Spleen (tissue), 11 donors: ENCODE measurements at regions not wholly inside any gene's neighbourhood (a gene's known extent, or its start where the extent isn't known, plus 50 kb on each side); places are given as distances from the start of the nearest gene placed in this dataset.

Experiments
- DNase-seq: peaks from one replicate; pipeline ENCODE4 v3.0.0-alpha.2; 2020
- H3K27ac ChIP-seq, 8 donors: fragments of 200-600 bp; sonication (generic) in 7 of 8; 1 replicate in 4 of 8; 2 replicates in 4 of 8; pipeline versions ENCODE4 v1.5.0 to v1.8.0; 2016 to 2021; ENCODE audit warnings: inconsistent platforms in 4 of 8, mild to moderate bottlenecking in 4 of 8, moderate library complexity in 1 of 8
- H3K27me3 ChIP-seq, 7 donors: fragments of 200-600 bp; sonication (generic) in 6 of 7; replicated peaks in 1 of 7; 1 replicate in 4 of 7; 2 replicates in 3 of 7; pipeline versions ENCODE4 v1.5.0 to v1.8.0; 2016 to 2021; ENCODE audit warnings: inconsistent platforms in 3 of 7, mild to moderate bottlenecking in 1 of 7
- H3K36me3 ChIP-seq, 6 donors: fragments of 200-600 bp; sonication (generic) in 5 of 6; 1 replicate in 4 of 6; 2 replicates in 2 of 6; pipeline versions ENCODE4 v1.5.0 to v1.8.0; 2016 to 2021; ENCODE audit warnings: inconsistent platforms in 2 of 6
- H3K4me1 ChIP-seq, 6 donors: fragments of 200-600 bp; sonication (generic) in 5 of 6; 1 replicate in 3 of 6; 2 replicates in 3 of 6; pipeline versions ENCODE4 v1.5.0 to v1.8.0; 2016 to 2021; ENCODE audit warnings: inconsistent platforms in 3 of 6
- H3K4me3 ChIP-seq, 8 donors: fragments of 200-600 bp; sonication (generic) in 7 of 8; 1 replicate in 4 of 8; 2 replicates in 4 of 8; pipeline versions ENCODE4 v1.5.0 to v1.8.0; 2016 to 2021; ENCODE audit warnings: inconsistent platforms in 4 of 8, mild to moderate bottlenecking in 4 of 8, moderate library complexity in 2 of 8
- H3K9me3 ChIP-seq, 8 donors: fragments of 200-600 bp; sonication (generic) in 7 of 8; 1 replicate in 4 of 8; 2 replicates in 4 of 8; pipeline versions ENCODE4 v1.5.0 to v1.8.0; 2016 to 2021; ENCODE audit warnings: inconsistent platforms in 4 of 8
- POLR2A ChIP-seq, 3 donors: fragments of 450-650 bp; IDR thresholded peaks; one replicate each; pipeline ENCODE4 v1.5.1; 2017; ENCODE audit warnings: antibody characterized with exemption in 3 of 3, mild to moderate bottlenecking in 1 of 3
- POLR2AphosphoS5 ChIP-seq, 3 donors: sonication (generic); formaldehyde crosslinking; IDR thresholded peaks; one replicate each; pipeline ENCODE4 v1.5.1; 2017; ENCODE audit warnings: antibody characterized with exemption in 3 of 3
- WGBS, 5 donors: extraction: QIAGEN DNeasy Blood & Tissue Kit in 3 of 5; methylation state at CpG; one replicate each; pipeline versions ENCODE4 v1.1.5 to v1.1.7; 2013 to 2018; 5-methylcytosine and 5-hydroxymethylcytosine counted together
- intact Hi-C: fragments of 100-400 bp; cut with DNase I; formaldehyde crosslinking; loops from one replicate; pipeline ENCODE4 v1.15.0; 2023; ENCODE audit warnings: low total_unique reads
- TF ChIP-seq, protein P1 (sequence below), 11 experiments: fragments of 200-600 bp in 7 of 11; fragments of 450-650 bp in 4 of 11; sonication (generic) in 4 of 11; IDR thresholded peaks in 8 of 11; conservative IDR thresholded peaks in 3 of 11; 1 replicate in 7 of 11; 2 replicates in 4 of 11; pipeline versions ENCODE4 v1.4.0 to v1.8.0; 2016 to 2021; ENCODE audit warnings: antibody characterized with exemption in 11 of 11, inconsistent platforms in 4 of 11, mild to moderate bottlenecking in 1 of 11
- donor health status: healthy with polysubstance abuse.
- donor health status: DM: no; HTN: no; CAD: no; lungs with moderate emphysema.
- donor health status: DM: no; HTN: no; CAD: no.
- donor health status: Bipolar disorder and iron deficiency.
- donor health status: healthy.
- donor health status: DM: no; HTN: no; CAD: no.
- donor health status: DM: yes; HTN: yes; CAD: no.

DNA sequence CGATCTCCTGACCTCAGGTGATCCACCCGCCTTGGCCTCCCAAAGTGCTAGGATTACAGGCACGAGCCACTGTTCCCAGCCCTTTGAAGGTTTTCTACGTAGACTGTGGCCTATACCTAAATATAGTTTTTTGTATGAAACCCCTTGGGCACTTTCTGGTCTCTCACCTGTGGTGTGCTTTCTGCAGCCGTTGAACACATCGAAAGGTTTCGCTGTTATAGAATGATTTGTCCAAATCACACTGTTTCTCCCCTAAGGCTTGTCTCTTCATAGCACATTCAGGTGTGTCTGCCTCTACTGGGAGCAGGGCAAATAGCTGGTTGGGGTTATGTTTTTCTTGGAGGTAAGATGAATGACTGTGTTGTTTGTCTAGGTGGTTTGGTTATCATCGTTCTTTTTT is 597.9 kb downstream of the RNF144B start:
- TF ChIP-seq, protein P1, sequence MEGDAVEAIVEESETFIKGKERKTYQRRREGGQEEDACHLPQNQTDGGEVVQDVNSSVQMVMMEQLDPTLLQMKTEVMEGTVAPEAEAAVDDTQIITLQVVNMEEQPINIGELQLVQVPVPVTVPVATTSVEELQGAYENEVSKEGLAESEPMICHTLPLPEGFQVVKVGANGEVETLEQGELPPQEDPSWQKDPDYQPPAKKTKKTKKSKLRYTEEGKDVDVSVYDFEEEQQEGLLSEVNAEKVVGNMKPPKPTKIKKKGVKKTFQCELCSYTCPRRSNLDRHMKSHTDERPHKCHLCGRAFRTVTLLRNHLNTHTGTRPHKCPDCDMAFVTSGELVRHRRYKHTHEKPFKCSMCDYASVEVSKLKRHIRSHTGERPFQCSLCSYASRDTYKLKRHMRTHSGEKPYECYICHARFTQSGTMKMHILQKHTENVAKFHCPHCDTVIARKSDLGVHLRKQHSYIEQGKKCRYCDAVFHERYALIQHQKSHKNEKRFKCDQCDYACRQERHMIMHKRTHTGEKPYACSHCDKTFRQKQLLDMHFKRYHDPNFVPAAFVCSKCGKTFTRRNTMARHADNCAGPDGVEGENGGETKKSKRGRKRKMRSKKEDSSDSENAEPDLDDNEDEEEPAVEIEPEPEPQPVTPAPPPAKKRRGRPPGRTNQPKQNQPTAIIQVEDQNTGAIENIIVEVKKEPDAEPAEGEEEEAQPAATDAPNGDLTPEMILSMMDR (IDR thresholded peaks at IDR 0.05 in 8 of 11, conservative IDR thresholded peaks at IDR 0.05 in 3 of 11), result no peak
- TF ChIP-seq POLR2A (IDR thresholded peaks at IDR 0.05) (no peak), POLR2AphosphoS5 (IDR thresholded peaks at IDR 0.05) (no peak)
- intact Hi-C loops, result no loop called here

DNA sequence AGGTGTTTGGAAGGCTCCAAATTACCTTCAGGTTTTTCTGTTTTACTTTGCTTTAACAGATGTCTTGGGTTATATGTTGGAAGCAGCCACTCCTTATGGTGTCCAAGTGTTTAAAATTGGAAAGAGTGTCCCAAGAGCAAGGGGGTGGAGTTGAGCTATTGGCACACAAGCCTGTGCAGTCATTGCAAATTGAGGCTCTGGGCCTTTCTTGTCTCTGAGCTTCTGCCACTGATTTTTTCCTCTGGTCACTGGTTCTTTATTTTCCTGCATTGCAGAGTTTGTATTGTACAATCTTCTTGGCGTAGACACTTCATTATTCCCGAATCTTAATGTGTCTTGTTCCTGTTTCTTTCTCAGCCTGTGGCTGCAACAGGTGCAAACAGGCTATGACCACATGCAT is 598.8 kb downstream of the RNF144B start:
- intact Hi-C loops, result no loop called here
- Histone ChIP-seq H3K36me3 (no peaks in the 10 kb centered on the region), H3K4me1 (peaks cover 0 to 6% (median 0%) of the 10 kb centered on the region in 6 donors), H3K4me3 (no peak overlapping the region), H3K27ac (no peak overlapping the region), H3K27me3 (no peaks in the 10 kb centered on the region), H3K9me3 (no peaks in the 10 kb centered on the region)
- no peak for TF ChIP-seq POLR2AphosphoS5 (IDR thresholded peaks at IDR 0.05)
- TF ChIP-seq, protein P1 (IDR thresholded peaks at IDR 0.05 in 8 of 11, conservative IDR thresholded peaks at IDR 0.05 in 3 of 11), result no peak
- TF ChIP-seq POLR2A (IDR thresholded peaks at IDR 0.05), result no peak
- no peak for DNase-seq
- WGBS, 5 donors, result 64 to 73% (median 70%) methylated on average over 2 of the region's 2 CpGs

More for the DNA sequence above, 597.9 kb downstream of the RNF144B start:
- 87 to 93% (median 90%) methylated on average over 8 of the region's 8 CpGs for WGBS, 5 donors
- no peak for DNase-seq
- Histone ChIP-seq H3K27me3 (no peaks in the 10 kb centered on the region), H3K4me1 (peaks cover 0 to under 1% (median 0%) of the 10 kb centered on the region in 6 donors), H3K9me3 (no peaks in the 10 kb centered on the region), H3K36me3 (no peaks in the 10 kb centered on the region), H3K27ac (no peak overlapping the region), H3K4me3 (no peak overlapping the region)

DNA sequence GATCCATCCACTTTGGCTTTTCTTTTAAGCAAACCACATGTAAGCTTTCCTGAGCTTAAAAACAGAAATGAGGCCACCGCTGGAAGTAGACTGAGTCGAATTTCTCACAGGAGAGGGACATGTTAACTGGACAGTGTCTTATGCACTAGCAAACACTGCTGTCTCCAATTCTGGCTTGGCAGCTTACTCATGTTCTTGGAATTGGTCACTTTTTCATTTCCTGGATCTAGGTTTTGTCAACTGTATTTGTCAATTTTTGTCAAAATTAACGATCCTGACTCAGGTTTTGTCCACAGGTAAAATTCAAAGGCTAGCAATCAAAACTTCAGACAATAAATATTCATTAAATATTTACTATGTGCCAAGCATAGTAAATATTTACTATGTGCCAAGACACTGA is 601.5 kb downstream of the RNF144B start:
- H3K4me3 ChIP-seq, result no peak overlapping the region
- H3K4me1 ChIP-seq, result peaks cover 0 to 6% (median 0%) of the 10 kb centered on the region in 6 donors
- DNase-seq, result no peak
- H3K36me3 ChIP-seq, result no peaks in the 10 kb centered on the region
- H3K27me3 ChIP-seq, result no peaks in the 10 kb centered on the region
- intact Hi-C loops, result no loop called here
- H3K27ac ChIP-seq, result no peak overlapping the region
- H3K9me3 ChIP-seq, result no peaks in the 10 kb centered on the region
- TF ChIP-seq POLR2AphosphoS5 (IDR thresholded peaks at IDR 0.05) (no peak), POLR2A (IDR thresholded peaks at IDR 0.05) (no peak)
- TF ChIP-seq, protein P1 (IDR thresholded peaks at IDR 0.05 in 8 of 11, conservative IDR thresholded peaks at IDR 0.05 in 3 of 11), result no peak
- 74 to 88% (median 82%) methylated on average over 3 of the region's 3 CpGs for WGBS, 5 donors

DNA sequence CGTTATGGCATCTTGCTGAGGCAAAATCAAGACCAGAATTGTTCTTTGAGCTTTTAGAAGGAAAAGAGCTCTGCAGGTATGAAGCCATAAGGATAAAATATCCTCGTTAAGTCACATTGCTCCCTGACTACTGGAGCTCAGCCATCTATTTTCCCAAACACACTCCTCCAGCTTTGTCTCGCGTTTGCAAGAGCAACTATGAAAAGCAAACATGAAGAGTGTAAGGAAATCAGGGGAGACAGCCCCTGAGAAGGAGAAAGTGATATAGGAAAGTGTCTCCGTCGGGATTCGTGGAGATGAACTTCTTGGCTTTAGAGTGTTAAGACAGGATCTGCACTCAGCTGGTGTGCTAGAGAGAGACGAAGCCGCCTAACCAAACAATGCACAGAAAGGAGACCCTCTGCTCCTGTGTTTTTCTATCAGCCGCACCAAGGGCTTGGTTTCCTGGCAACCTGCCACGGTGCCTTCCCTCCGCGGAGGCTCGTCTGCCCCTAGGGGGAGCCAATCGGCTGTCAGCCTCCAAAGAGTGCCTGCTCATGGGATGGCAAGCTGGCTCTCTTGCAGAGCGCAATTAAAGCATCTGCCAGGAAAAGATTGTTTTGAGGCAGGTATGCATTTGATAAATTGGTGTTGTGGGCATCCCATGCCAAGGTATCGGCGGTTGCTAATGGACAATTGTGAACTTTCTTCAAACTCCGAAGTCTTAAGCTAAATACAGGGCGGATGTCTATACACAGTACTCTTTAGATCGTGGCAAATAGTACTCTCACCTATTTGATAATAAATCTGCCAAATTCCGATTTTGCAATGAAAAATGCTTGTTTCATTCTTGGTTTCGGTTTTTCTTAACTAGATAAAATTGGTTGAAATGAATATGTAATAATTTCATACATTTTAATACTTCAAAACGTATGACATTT is 603.2 kb downstream of the RNF144B start:
- Histone ChIP-seq H3K36me3 (no peaks in the 10 kb centered on the region), H3K27ac (no peak overlapping the region), H3K9me3 (no peaks in the 10 kb centered on the region), H3K4me3 (peak overlapping the region in 1 of 8 donors; percentile 30), H3K4me1 (peaks cover 0 to 6% (median 0%) of the 10 kb centered on the region in 6 donors), H3K27me3 (no peaks in the 10 kb centered on the region)
- TF ChIP-seq, protein P1 (IDR thresholded peaks at IDR 0.05 in 8 of 11, conservative IDR thresholded peaks at IDR 0.05 in 3 of 11), result peak in 7 of 11 experiments; percentile 21 to 62 (median 44)
- TF ChIP-seq POLR2A (IDR thresholded peaks at IDR 0.05), result no peak
- TF ChIP-seq POLR2AphosphoS5 (IDR thresholded peaks at IDR 0.05), result peak; percentile 20 to 31 (median 21)
- peak; percentile 75 for DNase-seq
- WGBS, 5 donors, result 33 to 39% (median 36%) methylated on average over 24 of the region's 24 CpGs
- intact Hi-C loops, result no loop called here
